ENCODE measurements at regions not wholly inside any gene's neighbourhood (a gene's known extent, or its start where the extent isn't known, plus 50 kb on each side); places are given as distances from the start of the nearest gene placed in this dataset.
"Not testable (repeated sequence)": the region's sequence is repeated elsewhere in the genome, so short reads cannot be mapped to it uniquely, and the experiment has no call there.

DNA sequence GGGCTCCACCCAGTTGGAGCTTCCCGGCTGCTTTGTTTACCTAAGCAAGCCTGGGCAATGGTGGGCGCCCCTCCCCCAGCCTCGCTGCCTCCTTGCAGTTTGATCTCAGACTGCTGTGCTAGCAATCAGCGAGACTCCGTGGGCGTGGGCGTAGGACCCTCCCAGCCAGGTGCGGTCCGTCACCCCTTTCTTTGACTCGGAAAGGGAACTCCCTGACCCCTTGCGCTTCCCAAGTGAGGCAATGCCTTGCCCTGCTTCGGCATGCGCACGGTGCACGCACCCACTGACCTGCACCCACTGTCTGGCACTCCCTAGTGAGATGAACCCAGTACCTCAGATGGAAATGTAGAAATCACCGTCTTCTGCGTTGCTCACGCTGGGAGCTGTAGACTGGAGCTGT lies 254.4 kb upstream of the NMUR2 start:
- TF ChIP-seq CHD2 (IDR thresholded peaks at IDR 0.05; ENCODE audit: low read length, partially characterized antibody); POLR2A (IDR thresholded peaks at IDR 0.05; ENCODE audit: low read length); EP300 (IDR thresholded peaks at IDR 0.05); CEBPB (IDR thresholded peaks at IDR 0.05); JUN (IDR thresholded peaks at IDR 0.05); KDM1A (IDR thresholded peaks at IDR 0.05; ENCODE audit: low read depth); PHF8 (IDR thresholded peaks at IDR 0.05; ENCODE audit: borderline replicate concordance, low read depth): not testable (repeated sequence)
- TF ChIP-seq, protein P1, sequence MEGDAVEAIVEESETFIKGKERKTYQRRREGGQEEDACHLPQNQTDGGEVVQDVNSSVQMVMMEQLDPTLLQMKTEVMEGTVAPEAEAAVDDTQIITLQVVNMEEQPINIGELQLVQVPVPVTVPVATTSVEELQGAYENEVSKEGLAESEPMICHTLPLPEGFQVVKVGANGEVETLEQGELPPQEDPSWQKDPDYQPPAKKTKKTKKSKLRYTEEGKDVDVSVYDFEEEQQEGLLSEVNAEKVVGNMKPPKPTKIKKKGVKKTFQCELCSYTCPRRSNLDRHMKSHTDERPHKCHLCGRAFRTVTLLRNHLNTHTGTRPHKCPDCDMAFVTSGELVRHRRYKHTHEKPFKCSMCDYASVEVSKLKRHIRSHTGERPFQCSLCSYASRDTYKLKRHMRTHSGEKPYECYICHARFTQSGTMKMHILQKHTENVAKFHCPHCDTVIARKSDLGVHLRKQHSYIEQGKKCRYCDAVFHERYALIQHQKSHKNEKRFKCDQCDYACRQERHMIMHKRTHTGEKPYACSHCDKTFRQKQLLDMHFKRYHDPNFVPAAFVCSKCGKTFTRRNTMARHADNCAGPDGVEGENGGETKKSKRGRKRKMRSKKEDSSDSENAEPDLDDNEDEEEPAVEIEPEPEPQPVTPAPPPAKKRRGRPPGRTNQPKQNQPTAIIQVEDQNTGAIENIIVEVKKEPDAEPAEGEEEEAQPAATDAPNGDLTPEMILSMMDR (IDR thresholded peaks at IDR 0.05): not testable (repeated sequence)
- TF ChIP-seq, protein P2, sequence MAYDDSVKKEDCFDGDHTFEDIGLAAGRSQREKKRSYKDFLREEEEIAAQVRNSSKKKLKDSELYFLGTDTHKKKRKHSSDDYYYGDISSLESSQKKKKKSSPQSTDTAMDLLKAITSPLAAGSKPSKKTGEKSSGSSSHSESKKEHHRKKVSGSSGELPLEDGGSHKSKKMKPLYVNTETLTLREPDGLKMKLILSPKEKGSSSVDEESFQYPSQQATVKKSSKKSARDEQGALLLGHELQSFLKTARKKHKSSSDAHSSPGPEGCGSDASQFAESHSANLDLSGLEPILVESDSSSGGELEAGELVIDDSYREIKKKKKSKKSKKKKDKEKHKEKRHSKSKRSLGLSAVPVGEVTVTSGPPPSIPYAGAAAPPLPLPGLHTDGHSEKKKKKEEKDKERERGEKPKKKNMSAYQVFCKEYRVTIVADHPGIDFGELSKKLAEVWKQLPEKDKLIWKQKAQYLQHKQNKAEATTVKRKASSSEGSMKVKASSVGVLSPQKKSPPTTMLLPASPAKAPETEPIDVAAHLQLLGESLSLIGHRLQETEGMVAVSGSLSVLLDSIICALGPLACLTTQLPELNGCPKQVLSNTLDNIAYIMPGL (CRISPR knock-in tag; IDR thresholded peaks at IDR 0.05; ENCODE audit: borderline replicate concordance): not testable (repeated sequence)
- TF ChIP-seq, protein P3, sequence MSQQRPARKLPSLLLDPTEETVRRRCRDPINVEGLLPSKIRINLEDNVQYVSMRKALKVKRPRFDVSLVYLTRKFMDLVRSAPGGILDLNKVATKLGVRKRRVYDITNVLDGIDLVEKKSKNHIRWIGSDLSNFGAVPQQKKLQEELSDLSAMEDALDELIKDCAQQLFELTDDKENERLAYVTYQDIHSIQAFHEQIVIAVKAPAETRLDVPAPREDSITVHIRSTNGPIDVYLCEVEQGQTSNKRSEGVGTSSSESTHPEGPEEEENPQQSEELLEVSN (IDR thresholded peaks at IDR 0.05; ENCODE audit: borderline replicate concordance, low read depth): not testable (repeated sequence)
- TF ChIP-seq, protein P4, sequence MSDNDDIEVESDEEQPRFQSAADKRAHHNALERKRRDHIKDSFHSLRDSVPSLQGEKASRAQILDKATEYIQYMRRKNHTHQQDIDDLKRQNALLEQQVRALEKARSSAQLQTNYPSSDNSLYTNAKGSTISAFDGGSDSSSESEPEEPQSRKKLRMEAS (IDR thresholded peaks at IDR 0.05): not testable (repeated sequence)
